HEK293 (cell line): ENCODE measurements at regions not wholly inside any gene's neighbourhood (a gene's known extent, or its start where the extent isn't known, plus 50 kb on each side); places are given as distances from the start of the nearest gene placed in this dataset.

ENCODE experiments used
- ZNF10 ChIP-seq: fragments of 450-650 bp; formaldehyde crosslinking; IDR thresholded peaks from 2 replicates; pipeline ENCODE4 v1.5.1; 2017; ENCODE audit warnings: missing biosample characterization, missing genetic modification characterization
- ZNF473 ChIP-seq: fragments of 450-650 bp; formaldehyde crosslinking; IDR thresholded peaks from 2 replicates; pipeline ENCODE4 v1.5.1; 2017; ENCODE audit warnings: missing biosample characterization, missing genetic modification characterization

GRCh38 chr3:151955356-151955755 lies 81.9 kb downstream of the SUCNR1 start:
- TF ChIP-seq ZNF473 (tag by site-specific recombination) (no peak), ZNF10 (tag by site-specific recombination) (no peak)
